Kidney (tissue), 13 donors: ENCODE measurements at regions not wholly inside any gene's neighbourhood (a gene's known extent, or its start where the extent isn't known, plus 50 kb on each side); places are given as distances from the start of the nearest gene placed in this dataset.
"Not testable (repeated sequence)": the region's sequence is repeated elsewhere in the genome, so short reads cannot be mapped to it uniquely, and the experiment has no call there.

ENCODE experiments used
- DNase-seq, 5 donors: peaks; one replicate each; pipeline ENCODE4 v3.0.0-alpha.2; 2013 to 2020
- FAIRE-seq: peaks from 2 replicates; lab custom pipeline; 2012; peaks lifted over from hg19 to GRCh38; lab: Jason Lieb, UNC
- H3K27ac ChIP-seq, 2 donors: one replicate each; pipeline ENCODE4 v1.7.0; 2013; ENCODE audit warnings: low read depth in 2 of 2, low read length in 2 of 2, inconsistent platforms in 1 of 2
- H3K27me3 ChIP-seq: one replicate; pipeline ENCODE4 v1.7.1; 2013; ENCODE audit warnings: low read length, inconsistent platforms; ENCODE audit not compliant: control insufficient read depth, insufficient read depth
- H3K36me3 ChIP-seq, 3 donors: one replicate each; pipeline versions ENCODE4 v1.7.0 to v1.7.1; 2013; ENCODE audit warnings: low read length in 3 of 3, control low read depth in 1 of 3, inconsistent platforms in 1 of 3; ENCODE audit not compliant: insufficient read depth in 3 of 3, control insufficient read depth in 2 of 3
- H3K4me1 ChIP-seq, 3 donors: one replicate each; pipeline versions ENCODE4 v1.7.0 to v1.7.1; 2013; ENCODE audit warnings: low read length in 3 of 3, inconsistent platforms in 1 of 3, low read depth in 1 of 3; ENCODE audit not compliant: control insufficient read depth in 2 of 3, insufficient read depth in 2 of 3
- H3K4me3 ChIP-seq, 3 donors: one replicate each; pipeline versions ENCODE4 v1.7.0 to v1.8.1; 2013; ENCODE audit warnings: low read length in 3 of 3, control low read depth in 1 of 3, inconsistent platforms in 1 of 3
- H3K9ac ChIP-seq, 3 donors: one replicate each; pipeline versions ENCODE4 v1.7.0 to v1.7.1; 2013; ENCODE audit warnings: low read length in 3 of 3, control low read depth in 1 of 3, inconsistent platforms in 1 of 3
- H3K9me3 ChIP-seq, 3 donors: one replicate each; pipeline versions ENCODE4 v1.7.0 to v1.7.1; 2013; ENCODE audit warnings: low read length in 3 of 3, control low read depth in 1 of 3, inconsistent platforms in 1 of 3; ENCODE audit not compliant: control insufficient read depth in 2 of 3, insufficient read depth in 1 of 3
- intact Hi-C: fragments of 100-400 bp; cut with DNase I; formaldehyde crosslinking; loops from one replicate; pipeline ENCODE4 v1.11.1; 2022
- TF ChIP-seq, protein P1 (sequence below): IDR thresholded peaks from 3 replicates; pipeline ENCODE4 v1.5.1; 2012; ENCODE audit warnings: mild to moderate bottlenecking, moderate library complexity, borderline replicate concordance; ENCODE audit not compliant: insufficient read depth; ENCODE audit errors: extremely low read depth
- donor health status: control.
- donor health status: control.
- donor health status: control.
- donor health status: control.
- donor health status: control.
- donor health status: DM: yes; HTN: yes; CAD: no.
- donor health status: Normal renal cell carcinoma (clear cell type).

DNA sequence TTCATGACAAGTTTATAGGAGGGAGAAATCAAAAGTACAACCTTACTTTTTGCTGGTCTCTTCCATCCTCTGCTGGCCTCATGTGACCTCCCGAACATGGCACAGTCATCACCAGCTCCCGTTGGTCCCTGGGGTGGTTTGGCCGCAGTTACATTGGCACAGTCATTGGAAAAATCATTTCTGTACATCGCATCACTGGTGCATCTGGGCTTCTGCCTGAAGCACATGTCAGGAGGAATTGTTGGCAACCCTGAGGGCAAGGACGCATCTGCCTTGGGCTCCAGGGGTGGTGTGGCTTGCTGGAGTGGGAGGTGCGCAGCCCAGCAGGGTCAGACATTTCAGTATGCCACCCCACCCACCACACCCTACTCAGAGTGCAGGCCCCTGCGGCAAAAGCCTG is 162.9 kb upstream of the SLC24A3 start:
- H3K4me1 ChIP-seq, result no peaks in the 10 kb centered on the region
- DNase-seq (no peak), FAIRE-seq (no peak)
- no peak overlapping the region for H3K4me3 ChIP-seq
- intact Hi-C loops, result no loop called here
- H3K36me3 ChIP-seq, result no peaks in the 10 kb centered on the region
- TF ChIP-seq, protein P1, sequence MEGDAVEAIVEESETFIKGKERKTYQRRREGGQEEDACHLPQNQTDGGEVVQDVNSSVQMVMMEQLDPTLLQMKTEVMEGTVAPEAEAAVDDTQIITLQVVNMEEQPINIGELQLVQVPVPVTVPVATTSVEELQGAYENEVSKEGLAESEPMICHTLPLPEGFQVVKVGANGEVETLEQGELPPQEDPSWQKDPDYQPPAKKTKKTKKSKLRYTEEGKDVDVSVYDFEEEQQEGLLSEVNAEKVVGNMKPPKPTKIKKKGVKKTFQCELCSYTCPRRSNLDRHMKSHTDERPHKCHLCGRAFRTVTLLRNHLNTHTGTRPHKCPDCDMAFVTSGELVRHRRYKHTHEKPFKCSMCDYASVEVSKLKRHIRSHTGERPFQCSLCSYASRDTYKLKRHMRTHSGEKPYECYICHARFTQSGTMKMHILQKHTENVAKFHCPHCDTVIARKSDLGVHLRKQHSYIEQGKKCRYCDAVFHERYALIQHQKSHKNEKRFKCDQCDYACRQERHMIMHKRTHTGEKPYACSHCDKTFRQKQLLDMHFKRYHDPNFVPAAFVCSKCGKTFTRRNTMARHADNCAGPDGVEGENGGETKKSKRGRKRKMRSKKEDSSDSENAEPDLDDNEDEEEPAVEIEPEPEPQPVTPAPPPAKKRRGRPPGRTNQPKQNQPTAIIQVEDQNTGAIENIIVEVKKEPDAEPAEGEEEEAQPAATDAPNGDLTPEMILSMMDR, result no peak
- no peak overlapping the region for H3K9ac ChIP-seq
- no peak overlapping the region for H3K27ac ChIP-seq
- no peaks in the 10 kb centered on the region for H3K9me3 ChIP-seq
- no peaks in the 10 kb centered on the region for H3K27me3 ChIP-seq

GRCh38 chr20:19056909-19057308 is 155.5 kb upstream of the SLC24A3 start:
- TF ChIP-seq, protein P1, result no peak
- Histone ChIP-seq H3K27me3 (no peaks in the 10 kb centered on the region), H3K4me1 (no peaks in the 10 kb centered on the region), H3K9me3 (peaks cover 0 to 10% (median 0%) of the 10 kb centered on the region in 3 donors), H3K36me3 (no peaks in the 10 kb centered on the region), H3K27ac (no peak overlapping the region), H3K4me3 (no peak overlapping the region), H3K9ac (no peak overlapping the region)
- intact Hi-C loops, result no loop called here
- FAIRE-seq, result no peak
- no peak for DNase-seq

GRCh38 chr20:19064788-19065187 is 147.7 kb upstream of the SLC24A3 start:
- FAIRE-seq, H3K27me3 ChIP-seq, intact Hi-C loops, H3K4me3 ChIP-seq, H3K9ac ChIP-seq, H3K36me3 ChIP-seq, H3K4me1 ChIP-seq, DNase-seq, H3K27ac ChIP-seq: not testable (repeated sequence)
- H3K9me3 ChIP-seq, result peaks cover 0 to 14% (median 0%) of the 10 kb centered on the region in 3 donors

DNA sequence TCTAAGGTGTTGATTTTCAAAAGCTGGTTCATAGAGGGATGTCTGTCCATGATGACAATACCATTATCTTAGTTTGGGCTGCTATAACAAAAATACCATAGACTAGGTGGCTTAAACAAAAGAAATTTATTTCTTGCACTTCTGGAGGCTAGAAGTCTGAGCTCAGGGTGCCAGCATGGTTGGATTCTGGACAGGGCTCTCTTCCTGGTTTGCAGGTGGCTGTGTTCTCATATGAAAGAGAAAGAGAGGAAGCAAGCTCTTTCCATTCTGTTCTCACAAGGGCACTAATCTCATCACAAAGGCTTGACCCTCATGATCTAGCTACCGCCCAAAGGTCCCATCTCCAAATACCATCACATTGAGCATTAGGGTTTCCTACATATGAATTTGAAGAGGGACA is 144.5 kb upstream of the SLC24A3 start:
- no peaks in the 10 kb centered on the region for H3K36me3 ChIP-seq
- intact Hi-C loops, result no loop called here
- DNase-seq, result no peak

More for the DNA sequence above, 144.5 kb upstream of the SLC24A3 start:
- Histone ChIP-seq H3K27me3 (no peaks in the 10 kb centered on the region), H3K4me3 (no peak overlapping the region), H3K27ac (no peak overlapping the region), H3K4me1 (no peaks in the 10 kb centered on the region), H3K9ac (no peak overlapping the region), H3K9me3 (peaks cover 0 to 4% (median 0%) of the 10 kb centered on the region in 3 donors)
- FAIRE-seq, result no peak
- TF ChIP-seq, protein P1, result no peak
